ENCODE measurements at regions not wholly inside any gene's neighbourhood (a gene's known extent, or its start where the extent isn't known, plus 50 kb on each side); places are given as distances from the start of the nearest gene placed in this dataset.

DNA sequence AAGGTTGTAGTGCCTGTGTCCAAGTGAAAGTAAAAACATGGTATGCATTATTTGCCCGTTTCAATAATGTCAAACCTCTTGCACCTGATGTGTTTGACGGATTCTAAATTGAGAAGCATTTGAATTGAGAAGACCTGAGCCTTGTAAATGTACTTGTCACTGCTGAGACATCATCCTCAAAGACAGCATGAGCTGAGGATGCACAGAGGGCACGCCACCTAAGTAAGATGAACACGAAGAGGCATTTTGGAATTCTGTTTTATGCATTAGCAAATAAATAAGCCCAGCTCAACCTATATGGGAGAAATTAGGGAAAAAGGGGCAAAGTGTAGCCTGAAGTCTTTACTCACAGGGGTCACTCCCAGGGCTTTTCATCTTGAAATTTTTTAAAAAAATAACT, 73.8 kb upstream of the SORCS1 start:
- H3K4me1 ChIP-seq (ENCODE audit: insufficient read depth, low read length, poor library complexity, severe bottlenecking) = no peaks in the 10 kb centered on the region
- H3F3A ChIP-seq (ENCODE audit: low read depth) = no peaks in the 10 kb centered on the region
- no peak overlapping the region for H3K9ac ChIP-seq (ENCODE audit: low read depth, low read length, poor library complexity, severe bottlenecking)
- no peaks in the 10 kb centered on the region for H3K79me2 ChIP-seq (ENCODE audit: insufficient read depth, low read length)
- H3K9me2 ChIP-seq (replicated peaks; ENCODE audit: low read depth, low read length) = no peaks in the 10 kb centered on the region
- no peak overlapping the region for H2AFZ ChIP-seq (ENCODE audit: low read length)
- no peak overlapping the region for H3K4me3 ChIP-seq (ENCODE audit: low read length, poor library complexity, severe bottlenecking)
- TF ChIP-seq EZH2phosphoT487 (IDR thresholded peaks at IDR 0.05; ENCODE audit: borderline replicate concordance) = no peak
- TF ChIP-seq, protein P1, sequence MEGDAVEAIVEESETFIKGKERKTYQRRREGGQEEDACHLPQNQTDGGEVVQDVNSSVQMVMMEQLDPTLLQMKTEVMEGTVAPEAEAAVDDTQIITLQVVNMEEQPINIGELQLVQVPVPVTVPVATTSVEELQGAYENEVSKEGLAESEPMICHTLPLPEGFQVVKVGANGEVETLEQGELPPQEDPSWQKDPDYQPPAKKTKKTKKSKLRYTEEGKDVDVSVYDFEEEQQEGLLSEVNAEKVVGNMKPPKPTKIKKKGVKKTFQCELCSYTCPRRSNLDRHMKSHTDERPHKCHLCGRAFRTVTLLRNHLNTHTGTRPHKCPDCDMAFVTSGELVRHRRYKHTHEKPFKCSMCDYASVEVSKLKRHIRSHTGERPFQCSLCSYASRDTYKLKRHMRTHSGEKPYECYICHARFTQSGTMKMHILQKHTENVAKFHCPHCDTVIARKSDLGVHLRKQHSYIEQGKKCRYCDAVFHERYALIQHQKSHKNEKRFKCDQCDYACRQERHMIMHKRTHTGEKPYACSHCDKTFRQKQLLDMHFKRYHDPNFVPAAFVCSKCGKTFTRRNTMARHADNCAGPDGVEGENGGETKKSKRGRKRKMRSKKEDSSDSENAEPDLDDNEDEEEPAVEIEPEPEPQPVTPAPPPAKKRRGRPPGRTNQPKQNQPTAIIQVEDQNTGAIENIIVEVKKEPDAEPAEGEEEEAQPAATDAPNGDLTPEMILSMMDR (conservative IDR thresholded peaks at IDR 0.05; ENCODE audit: low read length) = no peak
- H3K4me2 ChIP-seq (ENCODE audit: low read depth, low read length, poor library complexity, severe bottlenecking) = no peak overlapping the region
- no peaks in the 10 kb centered on the region for H3K27me3 ChIP-seq (ENCODE audit: insufficient read depth, low read length, poor library complexity, severe bottlenecking)
- H3K36me3 ChIP-seq (ENCODE audit: insufficient read depth, low read length) = no peaks in the 10 kb centered on the region
- H3K9me3 ChIP-seq (ENCODE audit: insufficient read depth, low read depth, low read length) = no peaks in the 10 kb centered on the region
- no peaks in the 10 kb centered on the region for H4K20me1 ChIP-seq (ENCODE audit: insufficient read depth, low read length, poor library complexity, severe bottlenecking)

DNA sequence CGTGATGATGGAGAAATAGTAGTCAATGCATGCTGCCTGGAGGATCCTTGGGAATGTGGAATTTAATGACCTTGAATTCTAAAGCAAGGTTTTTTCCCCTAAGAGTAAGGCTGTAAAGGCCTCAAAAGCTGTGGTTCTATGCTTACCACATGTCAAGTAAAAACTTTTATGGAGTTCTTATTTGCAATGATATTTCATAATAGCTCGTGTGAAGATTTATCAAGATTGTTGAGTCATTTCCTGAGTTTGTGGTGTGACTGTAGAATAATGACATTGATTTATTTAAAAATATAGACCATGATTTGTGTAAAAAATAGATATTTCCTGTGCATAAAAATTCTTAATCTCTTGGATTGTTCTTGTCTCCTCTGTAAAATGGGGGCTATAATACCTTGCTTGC, 67.5 kb upstream of the SORCS1 start:
- Histone ChIP-seq H3K9me2 (replicated peaks; ENCODE audit: low read depth, low read length) (no peaks in the 10 kb centered on the region), H4K20me1 (ENCODE audit: insufficient read depth, low read length, poor library complexity, severe bottlenecking) (no peaks in the 10 kb centered on the region), H3K9ac (ENCODE audit: low read depth, low read length, poor library complexity, severe bottlenecking) (no peak overlapping the region), H3K36me3 (ENCODE audit: insufficient read depth, low read length) (no peaks in the 10 kb centered on the region), H2AFZ (ENCODE audit: low read length) (no peak overlapping the region), H3K9me3 (ENCODE audit: insufficient read depth, low read depth, low read length) (no peaks in the 10 kb centered on the region), H3K79me2 (ENCODE audit: insufficient read depth, low read length) (no peaks in the 10 kb centered on the region), H3F3A (ENCODE audit: low read depth) (no peaks in the 10 kb centered on the region), H3K4me1 (ENCODE audit: insufficient read depth, low read length, poor library complexity, severe bottlenecking) (no peaks in the 10 kb centered on the region), H3K4me3 (ENCODE audit: low read length, poor library complexity, severe bottlenecking) (no peak overlapping the region), H3K4me2 (ENCODE audit: low read depth, low read length, poor library complexity, severe bottlenecking) (no peak overlapping the region), H3K27me3 (ENCODE audit: insufficient read depth, low read length, poor library complexity, severe bottlenecking) (no peaks in the 10 kb centered on the region)
- no peak for TF ChIP-seq EZH2phosphoT487 (IDR thresholded peaks at IDR 0.05; ENCODE audit: borderline replicate concordance)
- TF ChIP-seq, protein P1 (conservative IDR thresholded peaks at IDR 0.05; ENCODE audit: low read length) = no peak

- TF ChIP-seq, protein P1 (conservative IDR thresholded peaks at IDR 0.05; ENCODE audit: low read length) = no peak
- TF ChIP-seq EZH2phosphoT487 (IDR thresholded peaks at IDR 0.05; ENCODE audit: borderline replicate concordance) = no peak
- H3K36me3 ChIP-seq (ENCODE audit: insufficient read depth, low read length) = no peaks in the 10 kb centered on the region
- H3K79me2 ChIP-seq (ENCODE audit: insufficient read depth, low read length) = no peaks in the 10 kb centered on the region
- no peaks in the 10 kb centered on the region for H4K20me1 ChIP-seq (ENCODE audit: insufficient read depth, low read length, poor library complexity, severe bottlenecking)
- no peaks in the 10 kb centered on the region for H3K9me2 ChIP-seq (replicated peaks; ENCODE audit: low read depth, low read length)
- H3K9ac ChIP-seq (ENCODE audit: low read depth, low read length, poor library complexity, severe bottlenecking) = no peak overlapping the region
- no peak overlapping the region for H3K4me3 ChIP-seq (ENCODE audit: low read length, poor library complexity, severe bottlenecking)
- H2AFZ ChIP-seq (ENCODE audit: low read length) = no peak overlapping the region
- H3K27me3 ChIP-seq (ENCODE audit: insufficient read depth, low read length, poor library complexity, severe bottlenecking) = no peaks in the 10 kb centered on the region
- H3K9me3 ChIP-seq (ENCODE audit: insufficient read depth, low read depth, low read length) = no peaks in the 10 kb centered on the region
- no peaks in the 10 kb centered on the region for H3K4me1 ChIP-seq (ENCODE audit: insufficient read depth, low read length, poor library complexity, severe bottlenecking)
- H3K4me2 ChIP-seq (ENCODE audit: low read depth, low read length, poor library complexity, severe bottlenecking) = no peak overlapping the region
- H3F3A ChIP-seq (ENCODE audit: low read depth) = no peaks in the 10 kb centered on the region
Measured at GRCh38 chr10:107230887-107231286, 66.4 kb upstream of the SORCS1 start.

All from Loucy (cell line).